Gastrocnemius medialis (tissue), 4 donors: ENCODE measurements at regions not wholly inside any gene's neighbourhood (a gene's known extent, or its start where the extent isn't known, plus 50 kb on each side); places are given as distances from the start of the nearest gene placed in this dataset.

Experiments
- ATAC-seq, 2 donors: fragments of 150-250 bp; one replicate each; pipeline ENCODE4 v1.9.1; 2016
- DNase-seq, 2 donors: peaks; one replicate each; pipeline ENCODE4 v3.0.0-alpha.2; 2019
- H3K27ac ChIP-seq, 4 donors: fragments of 200-600 bp; sonication (generic); 1 replicate in 1 of 4; 2 replicates in 3 of 4; pipeline ENCODE4 v1.5.1; 2016 to 2018; ENCODE audit warnings: mild to moderate bottlenecking in 2 of 4, moderate library complexity in 1 of 4
- H3K27me3 ChIP-seq, 3 donors: fragments of 200-600 bp; sonication (generic) in 2 of 3; 1 replicate in 1 of 3; 2 replicates in 2 of 3; pipeline versions ENCODE4 v1.5.1 to v1.6.0; 2016 to 2019; ENCODE audit warnings: mild to moderate bottlenecking in 1 of 3, moderate library complexity in 1 of 3
- H3K36me3 ChIP-seq, 2 donors: fragments of 200-600 bp; sonication (generic) in 1 of 2; one replicate each; pipeline ENCODE4 v1.5.1; 2017 to 2018
- H3K4me1 ChIP-seq, 2 donors: fragments of 200-600 bp; sonication (generic) in 1 of 2; one replicate each; pipeline ENCODE4 v1.5.1; 2016 to 2017; ENCODE audit warnings: mild to moderate bottlenecking in 2 of 2
- H3K4me3 ChIP-seq, 4 donors: fragments of 200-600 bp; sonication (generic) in 3 of 4; 1 replicate in 1 of 4; 2 replicates in 3 of 4; pipeline ENCODE4 v1.5.1; 2016 to 2019; ENCODE audit warnings: mild to moderate bottlenecking in 2 of 4
- H3K9me3 ChIP-seq, 3 donors: fragments of 200-600 bp; sonication (generic) in 2 of 3; 1 replicate in 1 of 3; 2 replicates in 2 of 3; pipeline ENCODE4 v1.5.1; 2016 to 2019
- CTCF ChIP-seq, 5 experiments: fragments of 450-650 bp in 3 of 5; fragments of 200-600 bp in 2 of 5; sonication (generic) in 2 of 5; IDR thresholded peaks in 4 of 5; conservative IDR thresholded peaks in 1 of 5; 1 replicate in 4 of 5; 2 replicates in 1 of 5; pipeline ENCODE4 v1.5.1; 2016 to 2019; ENCODE audit warnings: antibody characterized with exemption in 5 of 5, mild to moderate bottlenecking in 3 of 5, moderate library complexity in 3 of 5
- POLR2A ChIP-seq, 2 donors: fragments of 450-650 bp; IDR thresholded peaks; one replicate each; pipeline ENCODE4 v1.6.1; 2017; ENCODE audit warnings: antibody characterized with exemption in 2 of 2, mild to moderate bottlenecking in 2 of 2, moderate library complexity in 2 of 2
- in situ Hi-C, 4 donors: fragments of 200-750 bp; cut with MboI; loops; one replicate each; pipeline versions ENCODE4 v1.15.0 to v1.8.0; 2017; ENCODE audit warnings: low sequenced_read_pairs in 4 of 4
- intact Hi-C: fragments of 100-400 bp; cut with DNase I; formaldehyde crosslinking; loops from one replicate; pipeline ENCODE4 v1.15.1; 2023; ENCODE audit warnings: low total_unique reads

DNA sequence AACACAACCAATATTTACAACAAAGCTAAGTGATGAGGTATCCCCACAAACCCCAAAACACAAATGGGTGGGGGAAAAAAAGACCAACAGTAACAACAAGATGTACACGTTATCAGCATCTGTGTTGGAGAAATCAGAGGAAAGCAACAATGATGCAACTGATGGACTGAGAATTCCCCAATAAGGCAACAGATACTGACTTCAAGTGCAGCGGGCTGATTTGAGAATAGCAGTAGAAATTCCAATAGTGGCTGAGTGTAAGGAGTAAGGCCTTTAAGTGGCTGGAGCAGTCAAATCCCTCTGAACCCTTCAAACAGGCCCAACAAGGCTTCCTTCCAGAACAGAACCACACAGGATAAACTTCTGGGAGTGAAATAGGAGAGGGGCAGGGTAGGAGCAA, 97.6 kb downstream of the TM2D1 start:
- no peak for DNase-seq
- Histone ChIP-seq H3K36me3 (no peaks in the 10 kb centered on the region), H3K4me1 (no peaks in the 10 kb centered on the region), H3K4me3 (no peak overlapping the region), H3K27ac (no peak overlapping the region), H3K9me3 (no peaks in the 10 kb centered on the region), H3K27me3 (no peaks in the 10 kb centered on the region)
- in situ Hi-C loops (loop anchor here in 3 of 4 donors (25.0 kb wide), 1 partner anchor 590 kb away; no protein-coding TSS in a partner anchor), intact Hi-C loops (no loop called here)
- no peak for TF ChIP-seq CTCF (IDR thresholded peaks at IDR 0.05 in 4 of 5, conservative IDR thresholded peaks at IDR 0.05 in 1 of 5)
- TF ChIP-seq POLR2A (IDR thresholded peaks at IDR 0.05), result no peak
- no peak for ATAC-seq

- no peak for TF ChIP-seq POLR2A (IDR thresholded peaks at IDR 0.05)
- no peak for TF ChIP-seq CTCF (IDR thresholded peaks at IDR 0.05 in 4 of 5, conservative IDR thresholded peaks at IDR 0.05 in 1 of 5)
- DNase-seq, result no peak
Measured at GRCh38 chr1:61626816-61627215, 98.1 kb downstream of the TM2D1 start.

GRCh38 chr1:61623852-61624251, 101.1 kb downstream of the TM2D1 start:
- Histone ChIP-seq H3K9me3 (no peaks in the 10 kb centered on the region), H3K4me3 (no peak overlapping the region), H3K27ac (no peak overlapping the region), H3K4me1 (no peaks in the 10 kb centered on the region), H3K27me3 (no peaks in the 10 kb centered on the region), H3K36me3 (no peaks in the 10 kb centered on the region)
- ATAC-seq, result no peak
- in situ Hi-C loops (no loop called here), intact Hi-C loops (no loop called here)
- DNase-seq, result no peak
- TF ChIP-seq POLR2A (IDR thresholded peaks at IDR 0.05), result no peak
- TF ChIP-seq CTCF (IDR thresholded peaks at IDR 0.05 in 4 of 5, conservative IDR thresholded peaks at IDR 0.05 in 1 of 5), result no peak

More at GRCh38 chr1:61626816-61627215, 98.1 kb downstream of the TM2D1 start:
- Histone ChIP-seq H3K27me3 (no peaks in the 10 kb centered on the region), H3K4me3 (no peak overlapping the region), H3K4me1 (no peaks in the 10 kb centered on the region), H3K36me3 (no peaks in the 10 kb centered on the region), H3K9me3 (no peaks in the 10 kb centered on the region), H3K27ac (no peak overlapping the region)
- in situ Hi-C loops (loop anchor here in 3 of 4 donors (25.0 kb wide), 1 partner anchor 590 kb away; no protein-coding TSS in a partner anchor), intact Hi-C loops (no loop called here)
- ATAC-seq, result no peak

DNA sequence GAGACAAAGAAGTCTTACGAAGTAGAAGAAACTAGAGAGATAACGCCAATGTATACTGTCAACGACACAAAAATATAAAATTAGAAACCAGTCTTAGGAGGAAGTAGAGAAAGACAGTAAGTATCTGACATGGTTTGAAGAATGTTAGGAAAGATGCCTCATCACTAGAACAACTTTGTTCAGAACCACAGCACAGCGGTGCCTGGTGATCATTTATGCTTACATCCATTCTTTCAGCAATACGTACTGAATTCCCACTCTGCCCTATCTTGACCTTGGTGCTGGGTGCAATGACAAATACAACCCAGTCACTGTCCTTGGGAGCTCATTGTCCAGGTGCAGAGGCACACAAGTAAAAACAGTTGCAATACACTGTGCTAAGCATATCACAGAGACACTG, 104.4 kb downstream of the TM2D1 start:
- in situ Hi-C loops, result no loop called here
- H3K4me3 ChIP-seq, result no peak overlapping the region
- no peaks in the 10 kb centered on the region for H3K27me3 ChIP-seq
- no peaks in the 10 kb centered on the region for H3K4me1 ChIP-seq
- ATAC-seq (no peak), DNase-seq (no peak)
- H3K36me3 ChIP-seq, result no peaks in the 10 kb centered on the region
- TF ChIP-seq POLR2A (IDR thresholded peaks at IDR 0.05), result no peak
- TF ChIP-seq CTCF (IDR thresholded peaks at IDR 0.05 in 4 of 5, conservative IDR thresholded peaks at IDR 0.05 in 1 of 5), result no peak
- intact Hi-C loops, result no loop called here
- no peak overlapping the region for H3K27ac ChIP-seq
- H3K9me3 ChIP-seq, result no peaks in the 10 kb centered on the region

- Histone ChIP-seq H3K4me3 (no peak overlapping the region), H3K36me3 (no peaks in the 10 kb centered on the region), H3K27me3 (no peaks in the 10 kb centered on the region), H3K4me1 (no peaks in the 10 kb centered on the region), H3K27ac (no peak overlapping the region), H3K9me3 (no peaks in the 10 kb centered on the region)
- no peak for TF ChIP-seq POLR2A (IDR thresholded peaks at IDR 0.05)
- DNase-seq (no peak), ATAC-seq (no peak)
- in situ Hi-C loops (no loop called here), intact Hi-C loops (no loop called here)
Measured at GRCh38 chr1:61618755-61619154, 106.2 kb downstream of the TM2D1 start.
